Fibroblast of the aortic adventitia (primary cell): ENCODE measurements at regions not wholly inside any gene's neighbourhood (a gene's known extent, or its start where the extent isn't known, plus 50 kb on each side); places are given as distances from the start of the nearest gene placed in this dataset.

Source experiments
- DNase-seq: peaks from one replicate; pipeline ENCODE4 v3.0.0-alpha.2; 2010; ENCODE audit warnings: low read depth
- H3K4me3 ChIP-seq: 2 replicates; pipeline ENCODE4 v1.5.1; 2011; ENCODE audit warnings: low read depth, mild to moderate bottlenecking, control low read depth, low read length, moderate library complexity
- CTCF ChIP-seq: IDR thresholded peaks from 2 replicates; pipeline ENCODE4 v1.5.1; 2011; ENCODE audit warnings: mild to moderate bottlenecking, low read length, control low read depth, inconsistent platforms; ENCODE audit not compliant: insufficient read depth

DNA sequence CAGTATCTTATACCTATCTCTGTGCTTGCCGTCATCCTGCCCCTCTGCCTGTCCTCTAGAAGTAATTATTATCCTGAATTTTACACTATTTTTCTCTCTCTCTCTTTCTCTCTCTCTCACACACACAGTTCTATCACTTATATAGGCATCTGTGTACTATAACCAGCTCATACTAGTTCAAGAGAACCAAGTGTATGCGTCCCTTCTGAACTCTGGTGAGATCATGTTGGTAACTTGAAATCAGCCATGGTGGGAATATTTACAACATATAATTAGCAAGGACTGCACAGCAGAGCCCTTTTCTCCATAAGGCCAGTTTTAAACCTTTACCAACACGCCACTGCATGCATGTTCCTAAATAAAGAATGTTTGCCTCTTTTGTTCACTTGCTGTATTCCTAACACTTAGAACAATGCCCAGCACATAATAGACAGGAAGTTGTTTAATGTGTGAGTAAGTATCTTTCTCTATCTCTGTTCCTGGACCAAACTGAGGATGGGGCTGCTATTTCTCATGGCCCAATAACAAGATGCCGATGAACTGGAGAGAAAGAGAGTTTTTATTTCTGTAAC, 51.1 kb upstream of the IL21 start:
- TF ChIP-seq CTCF, result no peak
- H3K4me3 ChIP-seq, result no peak overlapping the region
- DNase-seq, result no peak

DNA sequence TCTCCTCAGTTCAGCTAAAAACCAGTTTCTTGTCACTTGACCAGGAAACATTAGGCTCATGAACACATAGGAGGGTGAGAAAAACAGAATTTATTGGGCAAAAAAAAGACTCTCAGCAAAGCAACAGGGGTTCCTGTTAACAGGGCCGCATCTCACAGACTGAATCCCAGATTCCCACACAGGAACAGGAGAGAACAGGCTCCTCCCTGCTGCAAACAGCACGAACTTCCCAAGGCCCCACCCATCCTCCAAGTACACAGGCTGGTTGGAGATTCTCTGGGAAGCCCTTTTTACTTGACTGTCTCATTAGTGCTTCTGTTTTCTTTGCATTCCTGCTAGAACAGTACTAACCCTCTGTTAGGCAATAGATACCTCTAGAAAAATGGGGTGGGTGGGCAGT, 52.4 kb upstream of the IL21 start:
- DNase-seq, result peak; percentile 23
- no peak overlapping the region for H3K4me3 ChIP-seq
- no peak for TF ChIP-seq CTCF

DNA sequence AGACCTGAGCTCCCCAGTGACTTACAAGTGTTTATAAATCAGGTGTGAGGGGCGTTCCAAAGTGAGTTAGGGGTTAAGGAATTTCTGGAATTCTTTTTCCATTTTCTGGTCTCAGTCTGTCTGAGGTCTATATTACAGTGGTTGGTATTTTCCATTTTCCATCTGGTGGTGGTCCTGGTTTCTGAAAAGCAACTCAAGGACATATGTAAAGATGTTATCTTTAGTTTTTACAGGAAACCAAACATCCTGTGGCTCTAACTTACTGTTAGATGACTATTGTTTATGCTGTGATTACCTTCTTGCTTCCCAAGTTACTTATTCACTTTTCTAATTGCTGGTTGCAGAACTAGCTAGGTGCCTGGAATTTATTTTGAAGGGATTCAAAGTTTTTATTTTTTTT, 53.5 kb upstream of the IL21 start:
- no peak for DNase-seq
- no peak overlapping the region for H3K4me3 ChIP-seq

DNA sequence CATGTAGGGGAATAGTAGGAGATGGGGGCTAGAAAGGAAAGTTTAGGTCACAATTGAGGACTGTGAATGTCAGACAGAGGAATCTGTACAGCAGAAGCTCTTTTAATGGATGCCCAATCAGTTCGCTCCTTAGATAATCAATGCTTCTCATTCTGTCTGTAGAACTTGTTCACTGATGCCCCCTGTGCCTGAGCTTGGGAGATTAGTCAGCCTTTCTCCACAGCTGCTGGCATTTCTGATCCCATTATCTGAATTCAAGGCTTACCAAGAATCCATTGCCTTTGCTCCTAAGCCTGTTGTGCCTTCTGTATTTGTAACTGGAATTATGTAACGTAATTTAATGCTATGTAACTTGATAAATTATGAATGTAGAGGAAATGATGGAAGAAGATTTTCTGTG, 53.2 kb upstream of the BBS12 start:
- no peak for TF ChIP-seq CTCF
- no peak overlapping the region for H3K4me3 ChIP-seq

More for the DNA sequence above, 53.5 kb upstream of the IL21 start:
- no peak for TF ChIP-seq CTCF

GRCh38 chr4:122679946-122680345, 52.6 kb upstream of the BBS12 start:
- no peak overlapping the region for H3K4me3 ChIP-seq
- TF ChIP-seq CTCF, result no peak
- peak; percentile 34 for DNase-seq

More for the DNA sequence above, 53.2 kb upstream of the BBS12 start:
- no peak for DNase-seq

DNA sequence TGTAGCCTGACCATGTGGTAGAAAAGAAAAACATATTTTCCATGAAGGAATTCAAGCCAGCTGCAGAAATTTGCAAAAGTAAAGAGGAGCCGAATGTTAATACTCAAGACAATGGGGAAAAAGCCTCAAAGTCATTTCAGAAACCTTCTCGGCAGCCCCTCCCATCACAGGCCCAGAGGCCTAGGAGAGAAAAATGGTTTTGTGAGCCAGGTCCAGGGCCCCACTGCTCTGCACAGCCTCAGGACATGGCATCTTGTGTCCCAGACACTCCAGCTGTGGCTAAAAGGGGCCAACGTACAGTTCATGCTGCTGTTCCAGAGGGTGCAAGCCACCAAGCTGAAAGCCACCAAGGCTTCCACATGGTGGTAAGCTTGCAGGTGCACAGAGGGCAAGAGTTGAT, 50.9 kb upstream of the BBS12 start:
- no peak for TF ChIP-seq CTCF
- DNase-seq, result no peak
- H3K4me3 ChIP-seq, result no peak overlapping the region
